Activated CD8-positive, alpha-beta memory T cell treated with anti-CD3 and anti-CD28 coated beads, Interleukin-2, amount 50 U/mL, for 24 hours (primary cell): ENCODE measurements at regions not wholly inside any gene's neighbourhood (a gene's known extent, or its start where the extent isn't known, plus 50 kb on each side); places are given as distances from the start of the nearest gene placed in this dataset.

Experiments used
- DNase-seq: peaks from one replicate; pipeline ENCODE4 v3.0.0-alpha.2; 2020; ENCODE audit errors: extremely low read depth

- no peak for DNase-seq
These were observed 432.9 kb downstream of the TLE4 start for GRCh38 chr9:80004714-80005113.

GRCh38 chr9:79990536-79990935 lies 418.8 kb downstream of the TLE4 start:
- no peak for DNase-seq

GRCh38 chr9:79989079-79989478 lies 417.3 kb downstream of the TLE4 start:
- no peak for DNase-seq

- DNase-seq: no peak
These were observed 416.4 kb downstream of the TLE4 start for GRCh38 chr9:79988126-79988525.

GRCh38 chr9:79986437-79986836 lies 414.7 kb downstream of the TLE4 start:
- DNase-seq: no peak

GRCh38 chr9:79985772-79986171 lies 414.0 kb downstream of the TLE4 start:
- DNase-seq: no peak

GRCh38 chr9:79985264-79985663 lies 413.5 kb downstream of the TLE4 start:
- DNase-seq: no peak

- DNase-seq: no peak
These were observed 412.8 kb downstream of the TLE4 start for GRCh38 chr9:79984429-79985067.

GRCh38 chr9:79980432-79980831 lies 408.7 kb downstream of the TLE4 start:
- no peak for DNase-seq

- DNase-seq: no peak
These were observed 405.9 kb downstream of the TLE4 start for GRCh38 chr9:79977510-79978197.

- DNase-seq: no peak
These were observed 405.3 kb downstream of the TLE4 start for GRCh38 chr9:79977074-79977435.

- DNase-seq: no peak
These were observed 404.7 kb downstream of the TLE4 start for GRCh38 chr9:79976257-79977073.

GRCh38 chr9:79975621-79976256 lies 404.0 kb downstream of the TLE4 start:
- DNase-seq: no peak

- no peak for DNase-seq
These were observed 403.1 kb downstream of the TLE4 start for GRCh38 chr9:79974806-79975422.

- DNase-seq: no peak
These were observed 401.9 kb downstream of the TLE4 start for GRCh38 chr9:79973627-79974026.

GRCh38 chr9:79970146-79970425 lies 398.3 kb downstream of the TLE4 start:
- DNase-seq: no peak

- no peak for DNase-seq
These were observed 397.8 kb downstream of the TLE4 start for GRCh38 chr9:79969393-79970145.

GRCh38 chr9:79968533-79968932 lies 396.8 kb downstream of the TLE4 start:
- DNase-seq: no peak

- DNase-seq: no peak
These were observed 391.1 kb downstream of the TLE4 start for GRCh38 chr9:79962836-79963235.

- no peak for DNase-seq
These were observed 390.4 kb downstream of the TLE4 start for GRCh38 chr9:79962150-79962549.

GRCh38 chr9:79955300-79955699 lies 383.5 kb downstream of the TLE4 start:
- no peak for DNase-seq
